GM18867 (cell line): ENCODE measurements at regions not wholly inside any gene's neighbourhood (a gene's known extent, or its start where the extent isn't known, plus 50 kb on each side); places are given as distances from the start of the nearest gene placed in this dataset.

Source experiments
- ATAC-seq: cut with Tn5 transposase; IDR thresholded peaks from one replicate; pipeline ENCODE4 v1.9.1; 2021; ENCODE audit warnings: mild to moderate bottlenecking, moderate library complexity; ENCODE audit not compliant: unreplicated experiment

GRCh38 chr17:33403194-33403593 is 110.1 kb upstream of the ASIC2 start:
- ATAC-seq = no peak

GRCh38 chr17:33404070-33404819 is 111.2 kb upstream of the ASIC2 start:
- ATAC-seq = no peak

- ATAC-seq = no peak
These were observed 123.0 kb upstream of the ASIC2 start for GRCh38 chr17:33416131-33416530.

- no peak for ATAC-seq
These were observed 128.8 kb upstream of the ASIC2 start for GRCh38 chr17:33421933-33422332.

- no peak for ATAC-seq
These were observed 140.5 kb upstream of the ASIC2 start for GRCh38 chr17:33433581-33433980.

- no peak for ATAC-seq
These were observed 141.7 kb upstream of the ASIC2 start for GRCh38 chr17:33434841-33435240.

- ATAC-seq = no peak
These were observed 142.7 kb upstream of the ASIC2 start for GRCh38 chr17:33435721-33436301.

- no peak for ATAC-seq
These were observed 143.2 kb upstream of the ASIC2 start for GRCh38 chr17:33436321-33436720.

- ATAC-seq = no peak
These were observed 145.0 kb upstream of the ASIC2 start for GRCh38 chr17:33438139-33438538.

GRCh38 chr17:33438578-33438977 is 145.5 kb upstream of the ASIC2 start:
- ATAC-seq = no peak

GRCh38 chr17:33442320-33442719 is 149.2 kb upstream of the ASIC2 start:
- no peak for ATAC-seq

GRCh38 chr17:33444731-33445130 is 151.6 kb upstream of the ASIC2 start:
- no peak for ATAC-seq

GRCh38 chr17:33447090-33447489 is 154.0 kb upstream of the ASIC2 start:
- no peak for ATAC-seq

- no peak for ATAC-seq
These were observed 158.1 kb upstream of the ASIC2 start for GRCh38 chr17:33451221-33451620.

GRCh38 chr17:33457477-33457876 is 164.4 kb upstream of the ASIC2 start:
- no peak for ATAC-seq

GRCh38 chr17:33459078-33459940 is 166.2 kb upstream of the ASIC2 start:
- peak; percentile 81 for ATAC-seq

GRCh38 chr17:33460781-33461450 is 167.8 kb upstream of the ASIC2 start:
- no peak for ATAC-seq

- no peak for ATAC-seq
These were observed 170.8 kb upstream of the ASIC2 start for GRCh38 chr17:33463887-33464286.

- ATAC-seq = no peak
These were observed 171.7 kb upstream of the ASIC2 start for GRCh38 chr17:33464669-33465280.

- no peak for ATAC-seq
These were observed 176.3 kb upstream of the ASIC2 start for GRCh38 chr17:33469421-33469820.

- ATAC-seq = no peak
These were observed 176.8 kb upstream of the ASIC2 start for GRCh38 chr17:33469911-33470310.
